ENCODE measurements at regions not wholly inside any gene's neighbourhood (a gene's known extent, or its start where the extent isn't known, plus 50 kb on each side); places are given as distances from the start of the nearest gene placed in this dataset.
"Not testable (repeated sequence)": the region's sequence is repeated elsewhere in the genome, so short reads cannot be mapped to it uniquely, and the experiment has no call there.

DNA sequence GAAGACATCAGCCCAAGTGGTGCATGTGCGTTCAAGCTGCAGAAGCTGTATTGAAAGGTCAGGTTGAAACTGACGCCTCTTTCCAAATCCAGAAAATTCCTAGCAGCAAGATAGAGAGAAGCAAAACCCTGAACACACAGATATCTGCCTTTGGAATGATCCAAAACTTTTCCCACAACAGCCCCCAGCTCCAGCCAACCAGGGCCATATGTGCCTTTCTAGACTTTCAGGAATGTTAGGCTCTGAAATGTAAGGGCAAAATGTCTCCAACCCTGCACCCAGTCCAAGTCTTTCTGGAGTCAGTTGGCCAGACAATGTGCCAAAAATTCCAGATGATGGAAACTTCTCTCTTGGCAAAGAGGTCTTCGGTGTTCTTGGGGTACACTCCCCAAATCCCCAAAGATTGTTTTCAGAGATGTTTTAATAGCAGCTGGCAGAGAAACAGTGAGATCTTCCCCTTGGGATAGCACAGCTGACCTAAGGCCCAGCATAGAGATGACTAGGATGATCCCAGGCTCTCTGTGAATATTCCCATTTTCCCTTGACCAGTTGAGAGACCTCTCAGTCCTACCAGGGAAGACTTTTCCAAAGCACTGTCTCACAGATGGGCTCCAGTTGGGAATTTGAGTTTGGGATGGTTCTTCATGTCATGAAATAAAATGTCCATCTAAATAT is 440.4 kb upstream of the CD180 start:
- DNase-seq (ENCODE audit: low read depth), result no peak

DNA sequence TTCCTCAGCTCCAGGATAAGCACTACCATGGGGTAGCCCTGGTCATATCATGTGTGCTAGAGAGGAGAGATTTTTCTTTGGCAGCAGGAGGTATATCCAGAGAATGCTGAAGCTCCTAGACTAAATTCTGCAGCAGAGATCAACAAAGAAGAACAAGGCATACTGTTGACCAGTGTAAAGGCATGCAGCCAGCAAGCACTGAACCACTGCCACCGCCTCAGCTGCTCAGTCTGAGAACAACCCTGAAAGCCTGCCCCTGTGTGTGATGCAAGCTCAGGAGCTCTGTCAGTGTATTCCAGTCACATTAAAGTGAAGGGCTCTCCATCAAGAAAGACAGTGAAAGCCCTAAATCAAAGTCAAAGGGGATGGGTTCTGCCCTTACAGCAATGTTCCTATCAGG is 439.5 kb upstream of the CD180 start:
- no peak for DNase-seq (ENCODE audit: low read depth)

DNA sequence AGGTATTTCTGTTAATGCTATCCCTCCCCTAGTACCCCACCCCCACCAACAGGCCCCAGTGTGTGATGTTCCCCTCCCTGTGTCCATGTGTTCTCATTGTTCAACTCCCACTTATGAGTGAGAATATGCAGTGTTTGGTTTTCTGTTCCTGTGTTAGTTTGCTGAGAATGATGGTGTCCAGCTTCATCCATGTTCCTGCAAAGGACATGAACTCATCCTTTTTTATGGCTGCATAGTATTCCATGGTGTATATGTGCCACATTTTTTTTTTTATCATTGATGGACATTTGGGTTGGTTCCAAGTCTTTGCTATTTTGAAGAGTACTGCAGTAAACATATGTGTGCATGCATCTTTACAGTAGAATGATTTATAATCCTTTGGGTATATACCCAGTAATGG is 430.5 kb upstream of the CD180 start:
- DNase-seq (ENCODE audit: low read depth), result not testable (repeated sequence)

DNA sequence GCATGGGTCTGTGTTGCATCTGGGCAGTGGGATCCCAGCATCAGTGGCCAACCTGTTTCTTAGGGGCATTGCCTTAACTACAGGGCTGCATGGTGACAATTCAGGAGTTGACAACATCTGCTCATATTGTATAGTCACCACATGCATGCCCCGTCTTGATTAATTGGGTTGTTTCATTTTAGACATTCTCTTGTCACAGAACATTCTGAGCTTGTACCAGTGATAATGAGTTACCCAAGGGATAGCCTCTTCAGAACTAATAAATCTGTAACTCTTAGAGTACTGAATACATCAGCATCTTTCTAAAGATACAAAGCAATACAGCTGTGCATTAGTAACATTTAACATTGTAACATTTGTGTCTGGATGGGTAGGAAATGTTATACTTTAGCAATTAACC is 426.5 kb upstream of the CD180 start:
- DNase-seq (ENCODE audit: low read depth), result no peak

DNA sequence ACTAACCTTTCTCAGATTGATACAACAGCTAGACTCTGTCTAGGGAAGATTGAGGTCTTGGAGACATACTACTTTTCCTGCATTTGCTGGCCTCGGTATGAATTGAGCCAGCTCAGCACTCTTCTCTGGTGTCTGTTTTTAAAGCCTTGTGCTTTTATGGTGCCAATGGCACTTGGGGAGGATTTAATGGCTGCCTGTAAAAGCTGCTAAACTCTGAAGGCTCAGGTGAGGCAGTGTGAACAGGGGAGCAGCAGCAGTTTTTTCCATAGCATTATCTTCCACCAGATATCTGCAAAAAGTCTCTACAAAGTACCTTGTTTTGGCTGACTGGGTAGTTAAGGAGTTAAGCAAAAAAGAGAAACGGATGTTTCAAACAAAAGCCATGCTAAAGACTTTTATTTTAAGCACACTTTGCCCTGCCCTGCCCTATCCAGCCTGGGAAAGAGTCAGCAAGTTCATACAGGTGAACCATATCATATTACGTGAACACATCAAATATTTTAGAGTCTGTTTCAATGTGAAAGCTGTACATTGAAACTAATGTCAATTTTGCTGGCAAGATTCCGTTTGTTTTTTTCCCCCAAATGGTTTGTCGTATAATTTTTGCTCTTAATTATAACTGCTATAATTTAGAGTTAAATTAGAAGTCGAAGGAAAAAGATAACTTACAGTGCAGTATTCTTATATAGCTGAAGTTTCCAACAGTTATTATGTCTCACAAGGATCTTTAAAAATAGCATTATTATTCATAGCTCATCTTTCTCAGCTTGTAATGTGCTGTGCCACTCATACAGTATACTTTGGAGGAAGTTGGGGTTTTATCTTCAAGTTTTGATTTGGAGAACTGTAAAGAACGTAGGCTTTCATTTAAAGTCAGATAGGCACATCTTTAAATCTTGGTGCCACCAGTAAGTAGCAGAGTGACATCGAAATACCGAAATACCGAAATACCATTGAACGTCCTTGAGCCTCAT is 424.1 kb upstream of the CD180 start:
- no peak for DNase-seq (ENCODE audit: low read depth)

DNA sequence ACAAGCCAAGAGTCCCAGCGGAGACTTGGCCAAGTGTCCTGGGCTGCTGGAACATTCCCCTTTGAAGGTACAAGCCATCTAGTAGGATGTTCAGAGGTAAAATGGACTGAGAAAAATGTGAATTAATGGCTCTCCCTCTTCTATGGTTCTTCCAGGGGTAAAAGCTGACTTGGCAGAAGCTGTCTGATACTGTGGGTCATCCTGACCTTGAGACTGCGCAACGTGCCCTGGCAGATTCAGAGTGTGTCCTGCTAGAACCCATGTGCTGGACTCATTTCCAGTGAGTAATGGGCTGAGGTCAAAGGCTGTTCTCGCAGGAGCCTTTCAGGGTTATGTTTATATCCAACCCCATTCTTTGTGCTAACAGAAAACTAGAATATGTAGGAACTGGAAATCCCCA is 423.0 kb upstream of the CD180 start:
- DNase-seq (ENCODE audit: low read depth), result no peak

DNA sequence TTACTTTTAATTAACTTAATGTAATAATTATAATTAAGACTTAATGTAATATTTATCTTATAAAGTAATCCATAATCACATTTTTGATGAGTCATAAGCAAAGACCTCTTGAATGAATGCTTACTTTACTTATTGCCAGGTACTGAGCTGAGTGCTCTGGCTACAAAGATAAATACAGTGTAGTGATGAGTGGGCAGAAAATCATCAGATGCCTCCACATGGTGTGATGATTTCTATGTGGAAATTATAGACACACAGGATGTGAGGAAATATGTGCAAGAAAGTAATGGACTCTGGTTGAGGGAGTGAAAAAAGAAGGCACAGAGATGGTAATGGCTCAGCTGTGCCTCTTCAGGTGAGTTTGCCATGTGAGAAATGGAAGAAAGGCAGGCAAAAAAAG is 422.6 kb upstream of the CD180 start:
- DNase-seq (ENCODE audit: low read depth), result no peak

DNA sequence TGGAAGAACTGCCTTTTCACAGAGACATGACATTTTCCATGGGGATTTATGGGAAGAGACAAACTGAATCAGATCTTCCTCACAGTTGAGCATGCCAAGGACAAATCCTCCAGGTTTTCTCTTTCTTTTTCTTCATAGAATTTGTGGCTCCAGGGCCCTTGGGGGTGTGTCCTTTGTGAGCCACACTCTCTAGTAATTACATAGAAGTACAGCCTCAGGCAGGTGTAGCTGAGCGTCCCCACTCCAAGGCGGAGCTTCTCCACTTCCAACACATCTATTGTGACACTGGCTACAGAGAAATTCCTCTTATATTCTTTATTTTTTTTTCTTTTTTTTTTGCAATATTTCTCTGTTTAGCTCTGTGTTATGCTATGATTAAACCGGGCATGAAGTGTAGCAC is 420.5 kb upstream of the CD180 start:
- no peak for DNase-seq (ENCODE audit: low read depth)

DNA sequence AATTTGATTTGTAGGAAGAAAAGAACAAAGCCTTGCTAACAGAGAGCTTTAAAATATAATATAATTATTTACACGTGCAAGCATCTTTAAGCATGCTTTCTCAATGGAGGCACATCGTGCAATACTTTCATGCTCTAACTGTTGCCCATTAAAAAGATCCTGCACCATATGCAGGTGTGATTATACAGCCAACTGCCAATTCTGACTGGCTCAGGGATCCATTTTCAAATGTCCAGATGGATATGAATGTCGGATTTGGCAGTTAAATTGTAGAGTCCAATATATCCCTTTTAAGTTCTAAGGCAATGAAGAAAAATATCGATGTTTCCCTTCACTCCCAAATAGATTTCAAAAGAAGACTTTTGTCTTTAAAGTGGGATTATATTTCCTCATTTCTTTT is 416.4 kb upstream of the CD180 start:
- no peak for DNase-seq (ENCODE audit: low read depth)

DNA sequence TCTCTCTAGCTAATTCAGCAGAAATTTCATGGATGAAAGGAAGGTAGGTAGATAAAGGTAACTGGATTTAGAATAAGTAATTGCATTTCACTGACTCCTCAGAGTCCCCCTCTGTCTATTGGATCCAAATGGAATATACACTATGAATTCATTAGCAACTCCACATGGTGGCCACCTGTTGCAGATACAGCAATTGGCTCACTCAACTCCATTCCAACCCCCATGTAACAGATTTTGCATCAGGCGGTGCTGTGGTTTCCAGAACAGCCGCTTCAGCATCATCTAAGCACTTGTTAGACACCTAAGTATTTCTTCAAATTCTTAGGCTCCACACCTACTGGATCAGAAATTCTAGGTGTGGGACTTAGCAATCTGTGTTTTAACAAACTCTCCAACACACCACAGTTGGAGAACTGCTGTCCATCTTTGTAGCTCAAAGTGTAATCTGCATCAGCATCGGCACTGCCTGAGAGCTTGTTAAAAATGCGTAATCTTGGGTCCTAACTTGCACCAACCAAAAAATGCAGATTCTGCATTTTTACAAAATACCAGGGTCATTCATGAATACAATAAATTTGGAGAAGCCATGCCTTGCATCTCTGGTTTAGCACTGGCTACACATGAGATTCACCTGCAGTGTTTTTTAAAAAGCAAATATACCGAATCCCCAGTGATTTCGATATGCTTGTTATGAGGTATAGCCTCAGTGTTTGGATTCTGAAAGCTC is 413.8 kb upstream of the CD180 start:
- no peak for DNase-seq (ENCODE audit: low read depth)

DNA sequence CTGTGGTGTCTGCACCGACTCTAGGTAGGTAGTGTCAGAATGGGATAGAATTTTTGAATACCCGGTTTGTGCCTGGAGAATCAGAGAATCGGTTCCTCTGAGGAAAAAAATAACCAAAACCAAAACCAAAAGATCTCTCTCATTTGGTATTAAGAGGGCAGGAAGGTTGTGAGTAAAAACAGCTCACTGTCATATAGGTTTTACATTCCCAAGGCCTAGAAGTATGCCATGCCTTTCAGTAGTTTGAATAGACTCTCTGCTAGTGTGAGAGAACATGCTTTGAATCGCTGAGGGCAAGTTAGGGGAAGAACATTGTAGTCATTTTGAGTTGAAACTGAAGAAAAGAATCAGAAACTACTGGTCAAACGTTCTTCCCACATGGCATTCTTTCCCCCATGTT is 411.4 kb upstream of the CD180 start:
- DNase-seq (ENCODE audit: low read depth), result no peak

DNA sequence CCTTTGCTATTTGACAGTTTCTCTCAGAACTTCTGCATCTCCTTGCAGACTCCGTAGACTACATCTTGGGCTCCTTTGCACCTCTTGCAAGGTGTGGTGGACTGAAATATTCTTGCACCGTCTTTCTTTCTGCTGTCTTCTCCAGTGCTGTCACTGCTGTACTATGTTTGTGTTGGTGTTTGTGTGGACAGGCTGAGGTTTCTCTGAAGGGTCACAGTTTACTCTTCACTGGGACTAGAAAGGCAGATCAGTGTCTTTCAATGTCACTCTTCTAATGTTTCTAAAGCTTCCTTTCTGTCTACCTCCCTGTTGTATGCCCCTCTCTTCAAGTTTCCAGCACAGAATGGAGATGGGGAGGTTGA is 410.0 kb upstream of the CD180 start:
- DNase-seq (ENCODE audit: low read depth), result no peak

DNA sequence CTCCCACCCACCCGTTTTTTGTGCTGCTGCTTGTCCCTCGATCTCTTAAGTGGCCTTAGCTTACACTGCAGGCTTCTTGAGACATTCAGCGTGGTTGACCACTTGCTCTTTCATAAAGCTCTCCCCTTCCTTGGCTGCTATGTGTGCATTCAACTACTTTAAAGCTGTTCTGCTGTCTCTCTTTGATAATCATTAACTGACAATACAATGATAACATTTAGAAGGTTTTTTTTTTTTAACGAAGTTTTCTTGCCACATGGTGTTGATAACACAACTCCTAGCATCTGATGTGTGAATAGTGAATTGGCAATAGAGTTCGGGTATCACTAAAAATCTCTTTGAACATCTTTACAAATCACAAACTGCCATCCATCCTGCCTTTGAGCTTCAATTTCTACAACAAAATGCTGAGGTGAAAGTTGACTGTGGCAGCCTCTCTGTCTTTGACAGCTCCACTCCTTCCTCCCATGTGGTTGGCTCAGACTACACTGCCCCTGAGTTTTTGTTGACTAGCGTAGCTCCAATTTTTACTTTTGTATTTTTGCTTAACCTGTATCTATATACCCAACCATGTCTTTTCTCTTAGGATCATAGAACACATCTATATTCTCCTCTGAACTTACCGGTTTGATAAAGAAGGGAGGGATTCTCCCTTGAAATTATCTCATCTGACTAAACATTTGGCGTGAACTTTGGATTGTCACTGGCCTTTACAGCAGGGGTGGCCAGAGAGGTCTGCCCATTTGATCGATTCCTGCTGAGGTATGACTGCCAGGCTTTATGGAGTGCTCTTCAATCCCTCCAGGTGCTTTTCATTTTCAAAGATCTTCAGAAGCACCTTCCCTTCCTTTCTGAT is 409.4 kb upstream of the CD180 start:
- no peak for DNase-seq (ENCODE audit: low read depth)

DNA sequence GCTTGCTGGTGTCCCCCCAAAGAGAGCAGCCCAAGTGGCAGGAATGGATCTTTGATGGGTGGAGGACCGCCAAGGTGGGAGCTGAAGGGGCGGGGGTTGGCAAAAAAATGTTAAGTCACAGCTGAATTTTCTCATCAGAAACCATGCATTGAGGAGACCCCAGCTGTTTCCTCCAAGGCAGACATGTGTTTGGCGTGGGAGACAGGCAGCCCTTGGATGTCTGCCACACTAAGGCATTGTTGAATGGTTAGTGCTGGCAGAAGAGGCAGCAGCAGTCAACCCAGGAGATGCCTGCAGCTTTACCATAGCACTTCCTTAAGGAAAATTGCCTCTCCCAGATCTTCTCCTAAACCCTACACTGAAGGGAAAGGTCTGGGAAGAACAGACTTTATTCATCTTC is 394.9 kb upstream of the CD180 start:
- no peak for DNase-seq (ENCODE audit: low read depth)

DNA sequence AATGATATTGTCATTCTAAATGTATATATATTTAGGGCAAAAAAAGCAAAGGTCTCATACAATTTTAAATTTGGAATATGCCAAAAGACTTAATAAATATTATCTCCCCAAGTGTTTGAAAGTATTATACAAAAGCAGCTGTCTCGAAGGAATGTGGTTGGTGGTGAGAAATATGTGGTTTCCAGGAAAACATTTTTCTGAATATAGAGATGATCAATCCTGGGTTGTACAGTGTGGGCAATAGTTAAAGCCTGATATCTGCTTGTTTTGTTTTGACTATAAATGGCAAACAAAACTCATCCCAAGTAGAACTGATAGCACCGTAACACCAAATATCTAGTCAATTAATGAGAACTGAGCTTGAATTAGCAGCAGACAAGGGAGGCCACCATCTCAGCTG is 391.8 kb upstream of the CD180 start:
- no peak for DNase-seq (ENCODE audit: low read depth)

DNA sequence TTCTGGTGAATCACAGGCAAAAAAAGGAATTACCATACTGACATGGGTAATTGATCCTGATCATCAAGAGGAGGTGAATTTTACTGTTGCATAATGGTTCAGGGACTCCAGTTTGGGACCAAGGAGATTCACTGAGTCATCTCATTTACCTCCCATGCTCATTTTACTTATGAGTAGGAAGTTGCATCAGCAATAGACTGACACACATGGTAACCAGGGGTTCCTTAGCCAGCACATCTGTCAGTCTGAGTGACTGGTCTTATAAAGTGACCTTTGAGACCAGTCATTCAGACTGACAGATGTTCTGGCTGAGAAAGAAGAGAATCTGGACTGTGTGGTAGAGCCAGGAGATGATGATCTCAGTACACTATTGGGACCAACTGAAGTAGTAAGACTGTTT is 384.6 kb upstream of the CD180 start:
- DNase-seq (ENCODE audit: low read depth), result no peak

DNA sequence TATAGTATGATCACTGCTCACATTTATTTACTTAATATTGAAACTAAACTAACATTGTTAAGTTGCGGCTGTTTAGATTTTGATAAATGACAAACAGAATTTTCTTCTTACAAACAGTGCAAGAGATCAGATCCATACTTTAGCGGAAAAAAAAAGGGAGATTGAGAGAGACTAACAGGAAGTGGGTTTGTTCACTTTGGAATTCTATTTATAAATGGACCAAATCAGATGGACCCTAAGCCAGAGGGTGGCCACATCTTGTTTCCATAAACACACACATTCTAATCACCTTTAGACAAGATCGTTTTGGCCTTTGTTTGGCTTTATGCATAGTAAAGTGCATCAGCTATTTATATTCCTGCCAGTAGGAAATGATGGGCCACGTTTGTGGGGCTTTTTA is 381.4 kb upstream of the CD180 start:
- no peak for DNase-seq (ENCODE audit: low read depth)

DNA sequence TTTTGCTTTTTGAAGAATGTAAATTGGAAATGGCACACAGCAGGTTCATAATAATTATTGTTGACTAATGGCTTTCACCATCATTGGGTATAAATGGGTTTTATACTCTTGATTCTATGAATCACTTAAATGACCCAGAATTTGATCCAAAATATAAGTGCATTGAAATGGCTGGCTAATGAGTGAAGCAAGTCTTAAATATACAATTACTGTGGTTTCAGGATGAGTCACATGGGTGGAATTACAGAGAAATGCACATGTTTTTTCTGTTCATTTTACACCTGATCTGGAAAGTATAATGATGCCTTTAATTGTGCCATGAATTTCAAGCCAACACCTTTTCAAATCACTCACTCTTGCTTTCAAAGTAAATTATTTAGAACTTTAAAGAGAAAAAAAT is 380.8 kb upstream of the CD180 start:
- DNase-seq (ENCODE audit: low read depth), result no peak

DNA sequence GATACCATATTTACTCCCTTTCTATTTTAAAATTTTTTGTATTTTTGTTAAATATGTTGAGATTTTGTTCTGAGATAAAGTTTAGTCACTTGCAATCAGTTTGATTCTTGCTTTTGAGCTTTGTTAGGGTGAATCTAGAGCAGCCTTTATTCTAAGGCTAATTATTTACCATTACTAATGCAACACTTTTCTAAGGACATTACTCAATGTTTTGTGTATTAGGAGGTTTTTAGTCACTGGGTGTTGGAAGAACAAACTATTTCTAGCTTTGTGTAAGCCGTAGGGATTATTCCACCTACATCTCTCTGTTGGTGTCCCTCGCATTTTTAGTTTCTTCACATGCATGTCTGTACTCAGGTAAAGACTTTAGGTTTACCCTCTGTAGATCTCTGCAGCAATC is 379.5 kb upstream of the CD180 start:
- no peak for DNase-seq (ENCODE audit: low read depth)

DNA sequence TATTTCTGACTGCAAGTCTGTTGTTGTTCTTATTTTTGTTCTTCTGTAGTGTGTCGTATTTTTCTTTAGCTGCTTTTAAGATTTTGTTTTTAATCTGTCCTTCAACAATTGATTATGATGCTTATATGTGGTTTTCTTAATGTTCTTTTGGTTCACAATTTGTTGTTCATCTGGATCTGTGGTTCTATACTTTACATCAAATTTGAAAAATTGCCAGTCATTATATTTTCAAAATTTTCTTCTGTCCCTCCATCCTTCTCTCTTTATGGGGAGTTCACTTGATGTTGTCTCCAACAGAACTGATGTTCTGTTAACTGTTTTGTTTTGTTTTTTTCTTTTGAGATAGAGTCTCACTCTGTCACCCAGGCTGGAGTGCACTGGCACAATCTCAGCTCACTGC is 378.5 kb upstream of the CD180 start:
- no peak for DNase-seq (ENCODE audit: low read depth)

DNA sequence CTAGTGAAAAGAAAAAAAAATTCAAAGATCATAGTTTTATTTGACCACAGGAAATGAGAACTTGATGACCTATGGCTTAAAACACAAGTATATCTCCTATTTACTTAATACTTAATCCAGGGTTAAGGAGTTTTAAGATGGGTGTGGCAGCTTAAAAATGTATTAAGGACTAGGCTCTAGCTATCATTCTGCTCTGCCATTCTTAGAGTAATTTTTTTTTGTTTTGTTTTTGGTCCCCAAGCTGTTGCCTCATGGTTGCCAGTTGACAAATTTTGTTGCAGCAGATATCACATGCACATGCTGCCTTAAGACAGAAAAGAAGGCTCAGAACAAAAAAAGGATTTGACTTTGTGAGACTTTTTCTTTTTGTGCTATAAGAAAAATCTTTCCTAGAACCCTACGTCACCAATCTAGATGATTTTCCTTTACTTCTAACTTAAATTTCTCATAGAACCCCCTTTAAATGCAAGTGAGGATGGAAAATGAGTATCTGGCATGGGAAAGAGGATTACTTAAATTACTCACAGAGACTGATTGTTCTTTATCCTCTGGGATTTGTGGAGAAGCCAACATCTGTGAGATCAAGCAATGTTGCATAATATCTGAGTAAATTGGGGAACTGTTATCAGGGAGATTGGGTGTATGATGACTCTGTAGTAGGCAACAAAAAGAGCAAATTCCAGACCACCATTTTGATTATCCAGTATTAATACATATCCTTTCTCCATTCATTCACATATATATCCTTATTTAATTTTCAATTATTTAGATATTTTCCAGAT is 364.7 kb upstream of the CD180 start:
- DNase-seq (ENCODE audit: low read depth), result no peak
